ENCODE measurements at regions not wholly inside any gene's neighbourhood (a gene's known extent, or its start where the extent isn't known, plus 50 kb on each side); places are given as distances from the start of the nearest gene placed in this dataset.

DNA sequence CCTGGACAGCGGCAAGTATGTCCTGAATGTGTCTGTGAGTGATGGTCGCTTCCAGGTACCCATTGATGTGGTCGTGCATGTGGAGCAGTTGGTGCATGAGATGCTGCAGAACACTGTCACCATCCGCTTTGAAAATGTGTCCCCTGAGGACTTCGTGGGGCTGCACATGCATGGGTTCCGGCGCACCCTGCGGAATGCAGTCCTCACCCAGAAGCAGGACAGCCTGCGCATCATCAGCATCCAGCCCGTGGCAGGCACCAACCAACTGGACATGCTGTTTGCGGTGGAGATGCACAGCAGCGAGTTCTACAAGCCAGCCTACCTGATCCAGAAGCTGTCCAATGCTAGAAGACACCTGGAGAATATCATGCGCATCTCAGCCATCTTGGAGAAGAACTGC lies 125.3 kb upstream of the MTNR1B start:
- TF ChIP-seq SUZ12 (IDR thresholded peaks at IDR 0.05): no peak
- no peak for TF ChIP-seq TARDBP (IDR thresholded peaks at IDR 0.05)
- no peak for TF ChIP-seq ARNT (IDR thresholded peaks at IDR 0.05)
- no peak for TF ChIP-seq FOXK2 (IDR thresholded peaks at IDR 0.05)
- TF ChIP-seq ELF4 (IDR thresholded peaks at IDR 0.05): no peak
- no peak for TF ChIP-seq NFRKB (IDR thresholded peaks at IDR 0.05)
- TF ChIP-seq LEF1 (IDR thresholded peaks at IDR 0.05; ENCODE audit: borderline replicate concordance): no peak
- TF ChIP-seq BHLHE40 (IDR thresholded peaks at IDR 0.05; ENCODE audit: borderline replicate concordance): no peak
- no peak for TF ChIP-seq FOXA1 (IDR thresholded peaks at IDR 0.05)
- TF ChIP-seq CTBP1 (IDR thresholded peaks at IDR 0.05; ENCODE audit: borderline replicate concordance): no peak
- TF ChIP-seq SP1 (IDR thresholded peaks at IDR 0.05): no peak
- no peak for TF ChIP-seq L3MBTL2 (conservative IDR thresholded peaks at IDR 0.05)

All from HEK293T (cell line).